GM19467 (cell line): ENCODE measurements at regions not wholly inside any gene's neighbourhood (a gene's known extent, or its start where the extent isn't known, plus 50 kb on each side); places are given as distances from the start of the nearest gene placed in this dataset.

Experiments used
- ATAC-seq: cut with Tn5 transposase; IDR thresholded peaks from one replicate; pipeline ENCODE4 v1.9.1; 2021; ENCODE audit warnings: mild to moderate bottlenecking, moderate library complexity; ENCODE audit not compliant: unreplicated experiment

- ATAC-seq = no peak
These were observed 124.1 kb upstream of the KCNN2 start for GRCh38 chr5:114237766-114238165.

DNA sequence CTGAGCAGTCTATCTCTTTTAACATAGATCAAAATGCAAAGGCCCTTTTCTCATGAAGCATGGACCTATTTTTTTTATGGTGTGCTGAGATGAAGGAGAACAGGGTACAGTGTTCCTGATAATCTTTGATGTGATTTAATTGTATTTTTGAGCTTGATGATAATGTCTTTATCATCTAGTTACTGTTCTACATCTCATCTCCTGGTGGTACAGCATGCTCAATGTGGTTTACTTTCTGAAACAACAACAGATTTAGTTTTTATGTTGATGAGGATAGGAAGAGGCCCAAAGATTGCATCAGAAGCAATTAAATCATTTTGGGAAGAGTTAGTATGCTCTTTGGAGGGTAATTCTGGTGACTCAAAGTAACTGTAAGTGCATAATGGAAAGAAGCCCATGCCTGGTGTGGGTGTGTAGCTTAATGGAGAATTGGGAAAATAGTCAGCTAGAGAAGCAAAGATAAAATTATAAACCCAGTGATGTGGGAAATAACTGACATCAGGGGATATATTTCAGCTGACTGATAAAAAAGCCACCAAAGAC is 123.0 kb upstream of the KCNN2 start:
- no peak for ATAC-seq

GRCh38 chr5:114243281-114243971 is 118.4 kb upstream of the KCNN2 start:
- no peak for ATAC-seq

GRCh38 chr5:114243972-114244317 is 117.9 kb upstream of the KCNN2 start:
- no peak for ATAC-seq

GRCh38 chr5:114249823-114250222 is 112.0 kb upstream of the KCNN2 start:
- no peak for ATAC-seq

DNA sequence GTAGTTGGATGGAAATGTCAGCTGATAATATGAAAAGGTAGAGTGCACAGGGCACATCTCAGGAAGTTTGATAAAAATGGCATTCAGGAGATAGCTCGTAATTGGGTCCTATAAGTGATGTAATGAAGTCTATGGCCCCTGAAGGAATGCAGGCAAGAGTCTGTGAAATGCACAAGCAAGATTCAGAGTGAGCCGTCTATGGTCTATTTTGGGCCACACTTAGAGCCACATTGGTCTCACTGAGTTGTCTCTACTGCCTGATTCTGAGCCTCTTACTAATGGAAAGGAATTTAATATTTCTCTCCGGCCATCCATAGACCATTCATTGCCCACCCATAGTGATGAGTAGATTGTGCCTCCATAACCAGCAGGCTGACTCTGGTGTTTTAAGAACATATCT is 111.3 kb upstream of the KCNN2 start:
- no peak for ATAC-seq

DNA sequence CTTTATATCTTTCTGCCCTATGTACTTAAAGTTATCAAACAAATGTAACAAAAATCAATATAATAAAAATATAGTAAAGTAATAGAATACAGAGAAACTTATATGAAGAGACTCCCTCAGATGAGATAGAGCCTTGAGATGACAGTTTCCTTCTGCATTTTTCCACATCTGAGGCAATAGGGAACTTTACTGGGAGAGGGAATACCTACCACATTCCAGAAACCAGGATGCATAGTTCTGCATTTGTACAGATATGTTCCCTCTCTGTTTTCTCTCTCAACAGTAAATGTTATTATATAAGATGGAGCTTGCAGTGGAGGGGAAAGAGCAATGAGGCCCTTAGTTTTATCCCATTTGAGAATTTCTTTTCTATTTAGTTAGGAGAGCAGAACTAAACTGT is 109.6 kb upstream of the KCNN2 start:
- ATAC-seq = no peak

DNA sequence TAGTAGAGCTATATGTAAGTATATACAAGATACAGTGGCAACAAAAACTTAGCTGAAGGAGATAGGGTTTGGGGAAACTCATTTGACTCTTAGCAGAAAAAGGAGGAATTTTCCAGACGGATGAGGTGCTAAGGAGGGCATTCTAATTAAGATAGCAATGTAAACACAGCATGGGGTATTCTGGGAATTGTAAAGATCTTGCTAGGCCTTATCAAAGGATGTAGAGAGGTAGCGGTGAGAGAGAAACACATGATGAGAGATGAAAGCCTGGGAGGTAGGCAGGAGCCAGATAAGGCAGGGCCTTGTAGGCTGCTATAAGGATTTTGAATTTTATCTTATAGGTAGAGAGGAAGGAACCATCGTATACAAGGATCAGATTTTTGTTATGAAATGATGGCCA is 106.6 kb upstream of the KCNN2 start:
- no peak for ATAC-seq

GRCh38 chr5:114261989-114262388 is 99.9 kb upstream of the KCNN2 start:
- ATAC-seq = no peak

- no peak for ATAC-seq
These were observed 96.3 kb upstream of the KCNN2 start for GRCh38 chr5:114265432-114266060.

DNA sequence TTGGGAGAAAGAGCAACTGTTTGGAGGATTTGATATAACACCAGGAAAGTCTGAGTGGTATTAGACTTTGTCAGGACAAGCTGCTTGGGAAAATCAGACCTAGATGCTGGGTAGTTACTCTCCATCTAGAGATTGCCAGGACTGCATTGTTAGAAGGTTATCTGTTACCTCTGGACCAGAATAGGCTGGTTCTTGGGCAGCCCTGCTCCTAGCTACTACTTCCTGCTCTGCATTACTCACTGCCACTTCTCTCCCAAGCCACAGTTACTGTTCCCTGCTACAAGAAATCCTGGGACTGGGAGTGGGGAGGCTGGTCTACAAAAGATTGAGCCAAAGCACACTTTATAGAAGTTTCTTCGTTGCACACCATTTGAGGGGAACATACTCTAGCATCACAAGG is 95.5 kb upstream of the KCNN2 start:
- ATAC-seq = no peak

- ATAC-seq = no peak
These were observed 65.7 kb upstream of the KCNN2 start for GRCh38 chr5:114296191-114296590.

DNA sequence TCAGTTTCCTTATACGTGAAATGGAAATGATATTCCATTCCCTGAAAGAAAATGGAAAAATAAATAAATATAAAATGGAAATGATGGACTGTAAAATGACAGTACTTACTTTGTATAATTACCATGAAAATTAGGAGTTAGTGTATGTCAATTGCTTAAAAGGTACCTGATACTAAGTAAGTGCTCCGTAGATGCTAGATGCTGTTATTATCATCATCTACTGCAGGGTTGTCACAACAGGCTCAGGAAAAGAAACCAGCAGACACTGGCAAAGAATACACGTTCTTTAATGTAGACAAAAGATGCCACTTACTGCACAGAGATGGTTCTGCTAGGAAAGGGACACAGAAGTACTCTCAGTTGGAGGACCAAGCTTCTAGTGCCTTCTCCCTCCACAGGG is 64.0 kb upstream of the KCNN2 start:
- ATAC-seq = no peak

- no peak for ATAC-seq
These were observed 56.3 kb upstream of the KCNN2 start for GRCh38 chr5:114305402-114306207.

DNA sequence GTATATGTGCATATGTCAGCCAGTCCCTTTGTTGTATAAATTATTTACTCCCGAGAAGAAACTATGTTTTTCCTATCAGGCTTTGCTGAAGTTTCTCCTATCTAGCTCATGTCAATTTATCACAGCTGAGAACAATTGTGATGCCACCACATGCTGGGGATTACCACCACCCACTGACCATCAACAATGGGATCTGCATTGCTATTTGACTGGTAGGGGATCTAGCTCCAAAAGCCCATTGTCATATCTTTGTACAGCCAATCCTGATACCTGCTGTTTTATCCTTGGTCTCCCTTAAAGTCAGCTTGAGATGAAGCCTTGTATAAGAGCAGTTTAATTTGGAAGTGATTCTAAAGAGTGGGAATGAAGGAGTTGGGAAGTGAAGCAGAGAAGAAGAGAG is 53.9 kb upstream of the KCNN2 start:
- ATAC-seq = no peak

- no peak for ATAC-seq
These were observed 53.4 kb upstream of the KCNN2 start for GRCh38 chr5:114308508-114308907.

DNA sequence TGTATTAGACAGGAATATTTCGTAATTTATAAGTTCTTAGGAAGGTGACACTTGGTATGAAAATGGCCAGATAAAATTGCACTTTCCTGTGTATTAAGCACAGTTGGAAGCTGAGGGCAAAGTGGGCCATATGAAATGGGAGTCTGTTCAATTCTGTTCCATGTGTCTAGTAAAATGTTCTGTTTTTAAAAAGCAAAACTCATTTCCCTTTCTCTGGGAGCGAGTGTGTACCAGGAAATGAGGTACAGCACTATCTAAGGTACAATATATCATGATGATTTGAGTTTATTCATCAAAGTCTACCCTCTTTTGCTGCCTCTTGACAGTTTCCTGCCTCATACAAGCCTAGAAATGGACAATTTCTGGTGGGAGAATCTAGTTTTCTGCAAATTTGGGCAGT is 51.2 kb upstream of the KCNN2 start:
- ATAC-seq = no peak

DNA sequence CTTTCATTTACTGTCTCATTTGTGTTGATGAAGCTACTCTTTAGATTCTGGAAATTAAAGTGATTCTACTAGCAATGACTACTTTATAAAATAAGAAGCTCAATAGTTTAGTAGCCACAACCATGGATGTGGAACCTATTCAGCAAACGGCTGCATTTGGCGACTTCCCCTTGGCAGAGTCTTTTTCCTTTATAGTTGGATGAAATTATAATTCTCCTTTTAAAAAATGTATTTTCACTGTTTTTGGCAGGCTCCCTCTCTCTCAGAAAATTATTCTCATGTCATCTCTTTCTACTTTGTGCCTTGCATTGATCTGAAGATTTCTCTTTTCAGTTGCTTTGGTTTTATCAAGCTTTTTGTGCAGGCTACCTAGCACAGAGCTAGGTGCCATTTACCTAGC is 50.6 kb upstream of the KCNN2 start:
- ATAC-seq = no peak

DNA sequence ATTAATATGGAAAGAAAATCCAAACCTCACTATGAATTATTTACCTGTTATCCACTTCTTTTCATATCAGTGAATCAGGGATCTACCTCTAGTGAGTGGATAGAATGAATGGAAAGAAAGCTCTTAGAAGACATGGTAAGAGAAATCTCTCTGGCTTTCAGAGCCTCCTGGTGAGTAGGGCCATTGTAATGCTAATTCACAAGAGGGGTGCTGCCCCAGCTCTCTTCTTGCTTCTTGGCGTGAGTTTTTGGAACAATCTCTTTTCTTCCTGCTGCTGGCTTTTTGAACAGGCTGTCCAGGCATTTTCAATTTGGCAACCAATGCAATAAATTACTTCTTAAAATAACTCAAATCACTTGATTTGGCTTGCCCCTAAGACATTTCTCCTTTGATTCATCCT is 49.9 kb upstream of the KCNN2 start:
- ATAC-seq = no peak
